HG02943 (cell line): ENCODE measurements at regions not wholly inside any gene's neighbourhood (a gene's known extent, or its start where the extent isn't known, plus 50 kb on each side); places are given as distances from the start of the nearest gene placed in this dataset.
"Not testable (repeated sequence)": the region's sequence is repeated elsewhere in the genome, so short reads cannot be mapped to it uniquely, and the experiment has no call there.

ENCODE experiments used
- ATAC-seq: cut with Tn5 transposase; IDR thresholded peaks from one replicate; pipeline ENCODE4 v1.9.1; 2021; ENCODE audit warnings: mild to moderate bottlenecking, low read depth, moderate library complexity; ENCODE audit not compliant: unreplicated experiment

DNA sequence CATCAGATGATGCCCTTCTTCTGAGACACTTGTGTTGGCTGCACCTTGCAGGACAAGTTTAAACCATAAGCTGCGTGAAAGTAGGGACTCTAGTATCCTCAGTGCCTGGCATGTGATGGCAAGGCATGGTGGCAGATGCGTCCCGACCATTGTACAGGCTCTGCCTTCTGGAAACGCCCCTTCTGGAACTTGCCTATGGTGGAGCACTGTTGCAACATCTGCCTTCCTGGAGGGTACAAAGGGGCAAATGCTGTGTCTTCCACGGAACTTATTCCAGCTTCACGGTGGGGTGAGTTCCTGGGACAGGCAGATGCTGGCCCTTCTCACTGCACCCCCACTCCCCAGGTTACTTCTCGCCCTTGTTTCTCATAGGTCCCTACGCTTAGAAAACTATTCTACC is 232.8 kb downstream of the THBS2 start:
- ATAC-seq: no peak

DNA sequence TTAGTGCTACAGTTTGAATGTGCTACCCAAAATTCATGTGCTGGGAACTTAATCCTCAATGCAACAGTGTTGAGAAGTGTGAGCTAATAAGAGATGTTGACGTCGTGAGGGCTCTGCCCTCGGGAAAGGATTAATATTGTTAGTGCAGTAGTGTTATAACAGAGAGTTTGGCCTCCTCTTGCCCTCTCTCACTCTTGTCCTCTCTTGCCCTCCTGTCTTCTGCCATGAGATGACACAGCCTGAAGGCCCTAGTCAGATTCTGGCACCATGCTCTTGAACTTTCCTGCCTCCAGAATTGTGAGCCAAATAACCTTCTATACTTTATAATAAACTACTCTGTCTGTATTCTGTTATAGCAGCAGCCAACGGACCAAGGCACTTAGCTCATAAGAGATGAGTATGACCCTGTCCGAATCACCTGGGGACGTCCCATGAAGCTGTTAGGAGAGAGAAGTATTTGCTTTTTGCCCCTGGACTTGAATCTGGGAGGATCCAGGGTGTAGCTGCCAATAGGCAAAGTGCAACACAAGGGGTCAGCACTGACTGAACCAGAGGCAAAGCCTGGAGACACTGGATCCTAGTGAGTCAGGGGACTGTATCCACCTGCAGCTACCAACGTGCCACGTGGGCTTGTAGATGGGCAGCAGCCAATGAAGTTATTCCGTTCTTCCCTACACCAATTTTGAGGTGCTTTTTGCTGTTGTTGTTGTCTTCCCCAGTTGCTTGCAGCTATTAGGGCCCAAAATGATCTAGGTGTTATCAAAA is 233.7 kb downstream of the THBS2 start:
- no peak for ATAC-seq

DNA sequence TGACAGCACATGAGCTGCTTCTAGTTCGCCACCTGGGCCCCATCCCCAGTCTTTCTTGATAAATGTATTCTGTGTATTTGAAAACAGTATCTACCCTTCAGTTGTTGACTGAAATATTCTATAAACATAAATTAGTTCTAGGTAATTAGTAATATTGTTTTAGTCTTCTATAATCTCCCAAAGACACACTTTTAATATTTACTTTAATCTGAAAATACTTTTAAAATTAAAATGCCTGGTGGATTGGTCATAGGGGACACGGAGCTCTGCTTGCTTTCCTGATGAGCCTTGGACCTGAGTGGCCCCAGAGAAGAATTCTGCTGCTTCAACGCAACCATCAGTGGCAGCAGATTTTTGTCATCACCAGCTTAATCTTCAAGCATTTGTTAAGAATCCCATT is 234.5 kb downstream of the THBS2 start:
- ATAC-seq: no peak

GRCh38 chr6:169016758-169017157 is 236.9 kb downstream of the THBS2 start:
- ATAC-seq: no peak

GRCh38 chr6:169014211-169015197 is 239.1 kb downstream of the THBS2 start:
- no peak for ATAC-seq

DNA sequence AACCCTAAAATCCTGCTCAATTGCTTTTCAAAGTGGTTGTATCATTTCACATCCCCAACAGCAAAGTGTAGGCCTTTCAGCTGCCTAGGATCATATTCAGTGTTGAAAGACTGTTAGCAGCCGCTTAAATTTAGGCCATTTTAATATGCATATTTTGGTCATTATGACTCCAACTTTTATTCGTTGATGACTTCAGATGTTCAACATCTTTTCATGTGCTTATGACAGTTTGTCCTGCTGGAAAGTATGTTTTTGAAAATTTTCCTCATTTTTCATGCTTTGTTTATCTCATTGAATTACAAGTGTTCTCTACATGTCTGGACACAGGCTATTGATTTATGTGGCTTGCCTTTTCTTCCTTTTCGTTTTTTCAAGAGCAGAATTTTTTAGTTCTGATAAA is 244.0 kb downstream of the THBS2 start:
- ATAC-seq: no peak

GRCh38 chr6:169008641-169009257 is 244.9 kb downstream of the THBS2 start:
- ATAC-seq: no peak

DNA sequence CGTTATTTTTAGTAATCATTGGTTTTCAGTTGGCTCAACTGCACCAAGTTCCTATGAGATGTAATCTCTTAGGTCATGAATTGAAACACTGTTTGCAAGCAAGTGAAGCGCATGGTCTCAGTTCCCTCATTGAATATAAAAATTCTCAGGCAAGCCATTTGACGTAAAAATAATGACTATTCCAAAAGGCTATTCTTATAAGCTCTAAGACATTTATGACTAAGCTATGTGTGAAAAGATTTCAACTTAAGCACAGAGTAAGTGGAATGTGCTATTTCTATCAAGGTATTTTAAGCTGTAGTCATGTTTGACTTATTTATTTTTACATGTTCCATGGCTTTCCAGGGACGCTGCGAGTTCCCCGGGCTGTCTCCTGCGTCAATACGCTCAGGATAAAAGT is 248.5 kb downstream of the THBS2 start:
- no peak for ATAC-seq

- no peak for ATAC-seq
Observed at GRCh38 chr6:169000022-169000421, 253.6 kb downstream of the THBS2 start.

- no peak for ATAC-seq
Observed at GRCh38 chr6:168999392-168999791, 254.3 kb downstream of the THBS2 start.

- no peak for ATAC-seq
Observed at GRCh38 chr6:168996356-168996625, 257.4 kb downstream of the THBS2 start.

GRCh38 chr6:168995526-168996355 is 257.9 kb downstream of the THBS2 start:
- no peak for ATAC-seq

GRCh38 chr6:168994956-168995355 is 258.7 kb downstream of the THBS2 start:
- no peak for ATAC-seq

GRCh38 chr6:168992446-168993144 is 261.1 kb downstream of the THBS2 start:
- ATAC-seq: no peak

DNA sequence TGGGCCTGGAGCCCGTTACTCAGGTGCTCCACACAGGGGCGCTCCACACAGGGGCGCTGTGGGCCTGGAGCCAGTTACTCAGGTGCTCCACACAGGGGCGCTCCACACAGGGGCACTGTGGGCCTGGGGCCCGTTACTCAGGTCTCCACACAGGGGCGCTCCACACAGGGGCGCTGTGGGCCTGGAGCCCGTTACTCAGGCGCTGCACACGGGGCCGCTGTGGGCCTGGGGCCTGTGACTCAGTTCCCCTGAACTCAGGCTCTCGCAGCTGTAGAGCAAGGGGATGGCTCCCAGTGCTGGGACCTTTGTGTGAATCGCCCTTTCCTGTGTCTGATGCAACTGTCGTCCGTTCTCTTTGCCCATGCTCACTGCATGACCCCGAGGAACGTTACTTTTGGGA is 262.0 kb downstream of the THBS2 start:
- ATAC-seq: not testable (repeated sequence)

- ATAC-seq: no peak
Observed at GRCh38 chr6:168990019-168990751, 263.5 kb downstream of the THBS2 start.

- ATAC-seq: no peak
Observed at GRCh38 chr6:168989421-168989820, 264.2 kb downstream of the THBS2 start.

DNA sequence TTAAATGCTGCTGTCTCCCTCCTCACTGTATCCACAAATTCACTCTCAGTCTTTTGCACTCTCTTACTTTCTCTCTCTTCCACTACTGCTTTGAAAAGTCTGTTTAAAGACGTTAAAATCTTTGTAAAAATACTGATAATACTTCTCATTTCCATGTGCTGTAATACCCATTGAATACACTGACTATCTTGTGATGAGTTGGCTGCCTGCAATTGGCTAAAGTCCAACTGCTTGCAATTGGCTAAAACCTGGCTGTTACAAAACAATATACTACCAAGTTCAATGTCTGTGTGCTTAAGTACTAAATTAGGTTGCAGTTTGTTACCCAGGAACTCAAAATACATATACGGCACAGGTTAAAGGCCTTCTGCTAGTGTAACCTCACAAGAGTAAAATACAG is 264.8 kb downstream of the THBS2 start:
- no peak for ATAC-seq

DNA sequence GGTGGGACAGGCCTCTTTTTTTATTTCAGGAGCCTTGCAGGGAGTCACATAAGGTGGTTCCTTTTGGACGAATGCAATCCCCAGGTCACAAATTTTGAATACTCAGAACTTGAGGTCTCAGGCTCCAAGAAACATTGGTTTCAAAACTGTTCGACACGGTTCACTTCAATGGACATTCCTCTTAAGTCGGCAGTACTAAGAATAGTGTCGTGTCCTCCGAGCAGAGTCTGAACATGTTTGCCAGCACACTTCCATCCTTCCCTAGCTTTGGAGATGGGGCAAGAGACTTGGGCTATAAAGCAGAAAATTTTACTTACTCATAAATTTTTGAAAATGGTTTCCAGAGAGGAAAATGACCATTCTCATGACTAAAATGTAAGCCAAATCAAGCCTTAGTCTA is 265.4 kb downstream of the THBS2 start:
- no peak for ATAC-seq
